Caco-2 (cell line): ENCODE measurements at regions not wholly inside any gene's neighbourhood (a gene's known extent, or its start where the extent isn't known, plus 50 kb on each side); places are given as distances from the start of the nearest gene placed in this dataset.

Experiments used
- BruUV-seq: library from RNA; stranded (reverse); fragments of 400-500 nt; replicated peaks from 2 replicates; lab custom pipeline; 2021; lab: Mats Ljungman, UMichigan
- CTCF ChIA-PET: fragments of 300-600 bp; sonication (Branson Sonifier 250); formaldehyde crosslinking; loops from one replicate; lab custom pipeline; 2022; ENCODE audit warnings: antibody characterized with exemption; lab: Charles Lee
- POLR2A ChIA-PET: fragments of 300-600 bp; sonication (Branson Sonifier 250); formaldehyde crosslinking; loops from one replicate; lab custom pipeline; 2022; ENCODE audit warnings: antibody characterized with exemption; lab: Charles Lee
- DNase-seq, 2 experiments: peaks; one replicate each; pipeline versions ENCODE4 v3.0.0 to v3.0.0-alpha.2; 2020 to 2022
- H3K27me3 ChIP-seq: replicated peaks from 2 replicates; pipeline ENCODE4 v1.6.0; 2011; ENCODE audit warnings: low read length; ENCODE audit not compliant: control insufficient read depth, insufficient read depth
- H3K36me3 ChIP-seq: 2 replicates; pipeline ENCODE4 v1.5.1; 2011; ENCODE audit warnings: low read length; ENCODE audit not compliant: control insufficient read depth, insufficient read depth
- H3K4me1 ChIP-seq: fragments of 250-450 bp; sonication (Bioruptor Pico); 2 replicates; pipeline ENCODE4 v1.5.1; 2020; ENCODE audit warnings: mild to moderate bottlenecking
- H3K4me3 ChIP-seq: 2 replicates; pipeline ENCODE4 v1.5.1; 2011; ENCODE audit warnings: low read depth, mild to moderate bottlenecking, control low read depth, low read length
- H3K9me3 ChIP-seq: fragments of 250-450 bp; sonication (Bioruptor Pico); 2 replicates; pipeline ENCODE4 v1.5.1; 2020; ENCODE audit warnings: mild to moderate bottlenecking, moderate library complexity
- H3K27ac Mint-ChIP-seq: one replicate; pipeline ENCODE4 v1.8.0; 2022; ENCODE audit warnings: mixed read lengths; ENCODE audit not compliant: unreplicated experiment
- H3K27me3 Mint-ChIP-seq: one replicate; pipeline ENCODE4 v1.8.0; 2022; ENCODE audit warnings: mixed read lengths; ENCODE audit not compliant: insufficient read depth, unreplicated experiment
- H3K36me3 Mint-ChIP-seq: one replicate; pipeline ENCODE4 v1.8.0; 2022; ENCODE audit warnings: mild to moderate bottlenecking, mixed read lengths; ENCODE audit not compliant: insufficient read depth, unreplicated experiment
- H3K4me1 Mint-ChIP-seq: one replicate; pipeline ENCODE4 v1.8.0; 2022; ENCODE audit warnings: low read depth, mixed read lengths; ENCODE audit not compliant: unreplicated experiment
- H3K4me3 Mint-ChIP-seq: one replicate; pipeline ENCODE4 v1.8.0; 2022; ENCODE audit warnings: mild to moderate bottlenecking, moderate library complexity, mixed read lengths; ENCODE audit not compliant: unreplicated experiment
- H3K9me3 Mint-ChIP-seq: one replicate; pipeline ENCODE4 v1.8.0; 2022; ENCODE audit warnings: mixed read lengths; ENCODE audit not compliant: unreplicated experiment
- intact Hi-C: fragments of 100-400 bp; cut with micrococcal nuclease; formaldehyde crosslinking; loops from one replicate; pipeline ENCODE4 v1.10.0; 2022; ENCODE audit not compliant: unreplicated experiment
- TF ChIP-seq, protein P1 (sequence below), 2 experiments: fragments of 200-600 bp in 1 of 2; IDR thresholded peaks; 1 replicate in 1 of 2; 2 replicates in 1 of 2; pipeline versions ENCODE4 v1.5.1 to v1.8.0; 2011 to 2022; ENCODE audit warnings: antibody characterized with exemption in 1 of 2, control low read depth in 1 of 2, inconsistent platforms in 1 of 2, low read depth in 1 of 2, low read length in 1 of 2, mild to moderate bottlenecking in 1 of 2, moderate library complexity in 1 of 2; ENCODE audit not compliant: insufficient read depth in 1 of 2, severe bottlenecking in 1 of 2, unreplicated experiment in 1 of 2

DNA sequence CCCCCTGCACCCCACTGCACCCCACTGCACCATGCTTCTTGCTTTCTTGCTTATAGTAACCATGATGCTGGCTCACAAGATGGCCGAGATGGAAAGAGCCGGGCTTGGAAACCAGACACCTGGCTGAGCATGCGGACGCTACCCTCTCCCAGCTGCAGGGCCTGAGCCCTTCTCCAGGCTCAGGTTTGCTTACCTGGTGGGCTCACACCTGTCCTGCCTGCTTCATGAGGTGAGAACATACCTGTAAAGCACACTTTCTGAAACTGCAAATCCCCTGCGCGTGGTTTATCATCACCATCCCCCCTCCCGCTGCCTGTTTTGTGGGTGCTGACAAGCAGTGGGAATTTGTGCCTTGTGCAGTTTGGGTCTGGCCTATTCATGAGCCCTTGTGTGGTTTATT lies 302.7 kb downstream of the GLRX3 start:
- Mint-ChIP-seq H3K4me1 (no peaks in the 10 kb centered on the region), H3K27me3 (peaks cover 5% of the 10 kb centered on the region), H3K4me3 (no peak overlapping the region), H3K27ac (no peak overlapping the region), H3K9me3 (peaks cover 24% of the 10 kb centered on the region), H3K36me3 (no peaks in the 10 kb centered on the region)
- no peaks in the 10 kb centered on the region for H3K27me3 ChIP-seq
- ChIA-PET CTCF (no interaction called here), POLR2A (no interaction called here)
- TF ChIP-seq, protein P1, sequence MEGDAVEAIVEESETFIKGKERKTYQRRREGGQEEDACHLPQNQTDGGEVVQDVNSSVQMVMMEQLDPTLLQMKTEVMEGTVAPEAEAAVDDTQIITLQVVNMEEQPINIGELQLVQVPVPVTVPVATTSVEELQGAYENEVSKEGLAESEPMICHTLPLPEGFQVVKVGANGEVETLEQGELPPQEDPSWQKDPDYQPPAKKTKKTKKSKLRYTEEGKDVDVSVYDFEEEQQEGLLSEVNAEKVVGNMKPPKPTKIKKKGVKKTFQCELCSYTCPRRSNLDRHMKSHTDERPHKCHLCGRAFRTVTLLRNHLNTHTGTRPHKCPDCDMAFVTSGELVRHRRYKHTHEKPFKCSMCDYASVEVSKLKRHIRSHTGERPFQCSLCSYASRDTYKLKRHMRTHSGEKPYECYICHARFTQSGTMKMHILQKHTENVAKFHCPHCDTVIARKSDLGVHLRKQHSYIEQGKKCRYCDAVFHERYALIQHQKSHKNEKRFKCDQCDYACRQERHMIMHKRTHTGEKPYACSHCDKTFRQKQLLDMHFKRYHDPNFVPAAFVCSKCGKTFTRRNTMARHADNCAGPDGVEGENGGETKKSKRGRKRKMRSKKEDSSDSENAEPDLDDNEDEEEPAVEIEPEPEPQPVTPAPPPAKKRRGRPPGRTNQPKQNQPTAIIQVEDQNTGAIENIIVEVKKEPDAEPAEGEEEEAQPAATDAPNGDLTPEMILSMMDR (IDR thresholded peaks at IDR 0.05; ENCODE audit: insufficient read depth in 1 of 2, low read depth in 1 of 2, low read length in 1 of 2, severe bottlenecking in 1 of 2, unreplicated experiment in 1 of 2): no peak
- no TSS peak for BruUV-seq
- H3K4me1 ChIP-seq: no peaks in the 10 kb centered on the region
- intact Hi-C loops: no loop called here
- H3K36me3 ChIP-seq: no peaks in the 10 kb centered on the region
- no peak for DNase-seq
- no peaks in the 10 kb centered on the region for H3K9me3 ChIP-seq
- no peak overlapping the region for H3K4me3 ChIP-seq

DNA sequence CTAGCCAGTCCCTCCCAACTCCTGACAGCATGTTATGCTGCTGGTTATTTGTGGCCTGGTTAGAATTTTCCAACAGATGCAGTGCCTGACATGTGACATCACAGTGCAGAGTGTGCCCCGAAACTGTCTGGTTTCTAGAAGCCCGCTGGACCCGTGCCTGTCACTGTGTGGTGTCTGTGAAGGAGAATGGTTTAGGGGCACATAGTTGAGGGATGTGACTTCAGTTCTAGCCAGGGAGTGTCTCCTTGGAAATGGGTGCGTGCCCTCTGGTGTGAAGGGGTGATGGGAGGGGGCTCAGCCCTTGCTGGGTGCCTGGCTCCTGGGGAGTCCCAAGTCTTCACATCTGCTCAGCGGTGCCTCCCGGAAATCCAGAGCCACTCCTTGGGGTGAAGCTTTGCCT lies 303.6 kb downstream of the GLRX3 start:
- H3K27me3 ChIP-seq: no peaks in the 10 kb centered on the region
- Mint-ChIP-seq H3K4me3 (no peak overlapping the region), H3K27me3 (peaks cover 5% of the 10 kb centered on the region), H3K27ac (no peak overlapping the region), H3K36me3 (no peaks in the 10 kb centered on the region), H3K4me1 (no peaks in the 10 kb centered on the region), H3K9me3 (peaks cover 22% of the 10 kb centered on the region)
- no peaks in the 10 kb centered on the region for H3K36me3 ChIP-seq
- POLR2A ChIA-PET: no interaction called here
- H3K4me1 ChIP-seq: no peaks in the 10 kb centered on the region
- no peak for DNase-seq
- intact Hi-C loops: no loop called here
- no peak overlapping the region for H3K4me3 ChIP-seq
- no TSS peak for BruUV-seq
- H3K9me3 ChIP-seq: no peaks in the 10 kb centered on the region
- CTCF ChIA-PET: no interaction called here
- TF ChIP-seq, protein P1 (IDR thresholded peaks at IDR 0.05; ENCODE audit: insufficient read depth in 1 of 2, low read depth in 1 of 2, low read length in 1 of 2, severe bottlenecking in 1 of 2, unreplicated experiment in 1 of 2): no peak

DNA sequence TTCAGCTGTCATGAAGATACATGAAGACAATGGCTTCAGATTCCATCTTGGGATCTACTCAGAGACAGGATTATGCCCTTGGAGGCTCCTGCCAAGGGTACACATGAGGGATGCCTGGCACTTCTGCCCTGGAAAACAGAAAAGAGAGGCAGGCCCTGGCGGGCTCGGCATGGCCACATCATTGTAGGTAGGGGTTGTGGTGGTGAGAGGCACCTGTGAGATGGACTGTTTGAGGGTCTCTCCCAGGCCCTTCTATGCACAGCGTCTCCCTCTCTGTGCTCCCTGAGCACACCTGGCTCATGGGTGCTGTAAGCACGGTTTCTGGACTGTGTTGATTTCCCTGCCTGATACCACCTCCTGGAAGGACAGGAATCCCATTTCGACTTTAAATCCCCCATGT lies 304.3 kb downstream of the GLRX3 start:
- Mint-ChIP-seq H3K9me3 (peaks cover 21% of the 10 kb centered on the region), H3K36me3 (no peaks in the 10 kb centered on the region), H3K4me1 (no peaks in the 10 kb centered on the region), H3K4me3 (no peak overlapping the region), H3K27ac (no peak overlapping the region), H3K27me3 (peaks cover 5% of the 10 kb centered on the region)
- intact Hi-C loops: no loop called here
- no TSS peak for BruUV-seq
- no peak for DNase-seq
- POLR2A ChIA-PET: no interaction called here
- Histone ChIP-seq H3K4me3 (no peak overlapping the region), H3K36me3 (no peaks in the 10 kb centered on the region), H3K27me3 (no peaks in the 10 kb centered on the region), H3K9me3 (no peaks in the 10 kb centered on the region), H3K4me1 (no peaks in the 10 kb centered on the region)
- CTCF ChIA-PET: no interaction called here
- TF ChIP-seq, protein P1 (IDR thresholded peaks at IDR 0.05; ENCODE audit: insufficient read depth in 1 of 2, low read depth in 1 of 2, low read length in 1 of 2, severe bottlenecking in 1 of 2, unreplicated experiment in 1 of 2): no peak
